ENCODE measurements at regions not wholly inside any gene's neighbourhood (a gene's known extent, or its start where the extent isn't known, plus 50 kb on each side); places are given as distances from the start of the nearest gene placed in this dataset.
"Not testable (repeated sequence)": the region's sequence is repeated elsewhere in the genome, so short reads cannot be mapped to it uniquely, and the experiment has no call there.

- no peak for DNase-seq
These were observed 180.7 kb upstream of the EPHA4 start for GRCh38 chr2:221752781-221753180.

- peak; percentile 10 for DNase-seq
These were observed 178.2 kb upstream of the EPHA4 start for GRCh38 chr2:221750316-221750715.

- no peak for DNase-seq
These were observed 175.3 kb upstream of the EPHA4 start for GRCh38 chr2:221747289-221747972.

GRCh38 chr2:221741496-221742211, 169.6 kb upstream of the EPHA4 start:
- DNase-seq: no peak

- no peak for DNase-seq
These were observed 159.5 kb upstream of the EPHA4 start for GRCh38 chr2:221731432-221732145.

- no peak for DNase-seq
These were observed 154.9 kb upstream of the EPHA4 start for GRCh38 chr2:221726894-221727513.

- DNase-seq: no peak
These were observed 152.6 kb upstream of the EPHA4 start for GRCh38 chr2:221724631-221725203.

GRCh38 chr2:221724117-221724516, 152.0 kb upstream of the EPHA4 start:
- DNase-seq: not testable (repeated sequence)

GRCh38 chr2:221716426-221717303, 144.6 kb upstream of the EPHA4 start:
- peak; percentile 27 for DNase-seq

GRCh38 chr2:221715523-221716247, 143.6 kb upstream of the EPHA4 start:
- DNase-seq: no peak

GRCh38 chr2:221710744-221711143, 138.6 kb upstream of the EPHA4 start:
- no peak for DNase-seq

GRCh38 chr2:221708902-221709301, 136.8 kb upstream of the EPHA4 start:
- no peak for DNase-seq

GRCh38 chr2:221705185-221705877, 133.2 kb upstream of the EPHA4 start:
- no peak for DNase-seq

GRCh38 chr2:221704442-221704841, 132.3 kb upstream of the EPHA4 start:
- DNase-seq: no peak

GRCh38 chr2:221693365-221693764, 121.3 kb upstream of the EPHA4 start:
- no peak for DNase-seq

- DNase-seq: no peak
These were observed 119.5 kb upstream of the EPHA4 start for GRCh38 chr2:221691571-221691970.

- DNase-seq: no peak
These were observed 117.0 kb upstream of the EPHA4 start for GRCh38 chr2:221689140-221689539.

GRCh38 chr2:221680548-221680947, 108.4 kb upstream of the EPHA4 start:
- DNase-seq: no peak

- no peak for DNase-seq
These were observed 105.6 kb upstream of the EPHA4 start for GRCh38 chr2:221677688-221678087.

- peak; percentile 62 for DNase-seq
These were observed 104.6 kb upstream of the EPHA4 start for GRCh38 chr2:221676566-221677172.

All from HCEC 1CT (cell line).